Mesodermal cell (in vitro differentiated cells): ENCODE measurements at regions not wholly inside any gene's neighbourhood (a gene's known extent, or its start where the extent isn't known, plus 50 kb on each side); places are given as distances from the start of the nearest gene placed in this dataset.

Experiments
- H3K27ac ChIP-seq: 2 replicates; pipeline ENCODE4 v1.7.0; 2013; ENCODE audit warnings: mild to moderate bottlenecking, low read depth, low read length, moderate library complexity; ENCODE audit not compliant: severe bottlenecking
- H3K36me3 ChIP-seq: 2 replicates; pipeline ENCODE4 v1.7.1; 2013; ENCODE audit warnings: mild to moderate bottlenecking, low read length, moderate library complexity; ENCODE audit not compliant: control insufficient read depth, insufficient read depth
- H3K4me1 ChIP-seq: one replicate; pipeline ENCODE4 v1.7.1; 2013; ENCODE audit warnings: mild to moderate bottlenecking, low read length; ENCODE audit not compliant: insufficient read depth, control insufficient read depth, poor library complexity, severe bottlenecking
- H3K4me3 ChIP-seq: 2 replicates; pipeline ENCODE4 v1.7.0; 2013; ENCODE audit warnings: low read length, control low read depth, mild to moderate bottlenecking; ENCODE audit not compliant: insufficient read depth, poor library complexity, severe bottlenecking; ENCODE audit errors: extremely low read depth
- H3K9me3 ChIP-seq: 2 replicates; pipeline ENCODE4 v1.7.1; 2013; ENCODE audit warnings: mild to moderate bottlenecking, low read length, moderate library complexity; ENCODE audit not compliant: control insufficient read depth
- WGBS, 2 experiments: methylation state at CpG; one replicate each; pipeline ENCODE4 v1.1.5; 2013; ENCODE audit warnings: missing lambda C conversion rate in 2 of 2; ENCODE audit not compliant: insufficient coverage in 2 of 2; 5-methylcytosine and 5-hydroxymethylcytosine counted together

DNA sequence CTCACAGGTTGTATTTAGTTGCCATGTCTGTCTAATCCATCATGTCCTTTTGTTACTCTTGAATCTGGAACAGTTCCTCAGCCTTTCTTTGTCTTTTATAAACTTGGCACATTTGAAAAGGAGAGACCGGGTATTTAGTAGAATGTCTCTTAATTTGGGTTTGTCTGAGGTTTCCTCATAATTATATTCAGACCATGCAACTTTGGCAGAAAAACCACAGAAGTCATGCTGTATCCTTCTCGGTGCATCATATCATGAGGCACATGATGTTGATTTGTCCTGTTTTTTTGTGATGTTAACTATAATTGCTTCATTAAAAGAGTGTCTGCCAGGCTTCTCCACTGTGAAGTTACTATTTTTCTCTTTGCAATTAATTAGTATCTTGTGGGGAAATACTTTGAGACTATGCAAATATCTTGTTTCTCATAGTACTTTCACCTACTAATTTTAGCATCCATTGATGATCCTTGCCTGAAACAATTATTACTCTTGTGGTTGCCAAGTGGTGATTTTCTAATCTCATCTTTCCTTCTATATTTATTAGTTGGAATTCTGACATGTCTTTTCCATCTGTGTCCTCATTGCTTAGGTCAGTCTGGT is 837.3 kb downstream of the DHX35 start:
- no CpG with 5 or more reads among the region's 2 CpGs for WGBS, 2 experiments
- no peaks in the 10 kb centered on the region for H3K4me1 ChIP-seq
- H3K4me3 ChIP-seq: no peak overlapping the region
- no peaks in the 10 kb centered on the region for H3K9me3 ChIP-seq
- no peaks in the 10 kb centered on the region for H3K36me3 ChIP-seq
- no peak overlapping the region for H3K27ac ChIP-seq

DNA sequence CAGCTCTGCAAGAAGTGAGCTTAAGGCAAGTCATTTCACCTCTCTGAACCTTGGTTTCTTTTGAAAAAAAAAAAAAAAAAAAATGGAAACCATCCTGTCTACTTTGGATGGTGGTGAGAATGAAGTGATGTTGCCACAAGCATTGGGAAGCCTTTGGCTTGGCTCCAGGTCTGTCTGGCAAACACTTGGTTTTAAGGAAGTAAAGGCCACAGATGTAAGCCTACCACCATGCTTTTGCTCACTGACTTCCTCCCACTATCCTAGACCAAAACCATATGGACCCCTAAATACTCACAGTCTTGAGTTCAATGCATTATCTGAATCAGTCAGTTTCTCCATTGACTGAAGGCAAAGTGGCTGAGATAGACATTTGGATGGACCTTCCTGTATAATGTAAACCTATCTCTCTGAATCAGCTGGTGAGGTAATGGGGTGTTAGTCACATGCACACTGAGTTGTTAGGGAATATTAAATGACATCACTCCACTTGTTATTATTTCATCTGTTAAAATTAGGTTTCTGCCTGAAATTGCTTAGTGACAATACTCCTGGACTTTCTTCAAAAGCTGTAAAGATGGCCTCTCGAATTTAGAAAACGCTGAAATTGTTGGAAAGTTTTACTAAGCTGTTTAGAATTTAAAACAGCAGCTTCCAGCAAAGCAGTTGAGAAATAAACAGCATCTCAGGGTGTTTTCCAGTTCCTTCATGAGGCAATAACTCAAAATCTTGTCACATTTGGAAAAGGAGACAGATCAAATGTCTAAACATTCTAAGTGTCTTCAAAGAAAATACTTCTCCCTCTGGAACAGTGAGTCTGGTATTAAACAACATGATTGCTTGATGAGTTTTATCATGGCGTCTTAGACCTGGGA is 833.5 kb downstream of the DHX35 start:
- 82 to 86% methylated on average over 2 of the region's 3 CpGs for WGBS, 2 experiments
- no peaks in the 10 kb centered on the region for H3K4me1 ChIP-seq
- no peak overlapping the region for H3K27ac ChIP-seq
- H3K4me3 ChIP-seq: no peak overlapping the region
- no peaks in the 10 kb centered on the region for H3K36me3 ChIP-seq
- no peaks in the 10 kb centered on the region for H3K9me3 ChIP-seq

DNA sequence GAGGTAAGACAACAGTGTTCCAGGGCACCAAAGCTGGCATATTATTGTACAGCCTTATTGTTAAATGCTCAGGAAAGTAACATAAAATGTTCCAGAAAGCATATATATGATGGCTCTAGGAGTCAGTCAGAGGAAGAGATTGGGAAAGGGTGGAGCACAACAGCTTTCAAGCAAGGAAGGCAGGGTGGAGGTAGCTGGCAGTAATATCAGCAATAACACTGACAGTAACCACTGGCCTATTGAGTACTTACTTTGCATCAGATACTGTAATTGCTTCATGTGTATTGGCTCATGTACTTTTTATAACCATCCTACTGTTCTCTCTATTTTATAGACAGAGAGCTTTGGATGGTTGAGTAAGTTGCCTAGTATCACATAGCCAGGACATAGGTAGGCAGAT is 830.2 kb downstream of the DHX35 start:
- H3K4me1 ChIP-seq: no peaks in the 10 kb centered on the region
- H3K4me3 ChIP-seq: no peak overlapping the region
- no peaks in the 10 kb centered on the region for H3K36me3 ChIP-seq
- H3K9me3 ChIP-seq: no peaks in the 10 kb centered on the region
- H3K27ac ChIP-seq: no peak overlapping the region

DNA sequence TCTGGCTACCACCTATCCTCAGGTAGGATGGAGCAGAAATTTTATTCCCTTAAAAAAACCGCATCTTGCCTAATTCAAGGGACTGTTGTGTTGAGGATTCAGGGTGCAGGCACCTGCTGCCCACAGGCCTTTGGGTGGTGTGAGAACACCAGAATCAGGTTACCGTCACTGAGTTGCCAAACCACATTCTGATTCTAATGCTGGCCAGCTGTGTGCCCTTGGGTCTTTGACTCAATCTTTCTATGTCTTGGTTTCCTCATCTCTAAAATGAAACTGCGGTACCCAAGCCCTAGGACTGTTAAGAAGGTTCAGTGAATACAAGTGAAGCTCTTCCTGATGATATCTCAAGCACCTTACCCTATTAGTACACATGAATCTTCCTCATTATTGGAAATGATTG is 827.3 kb downstream of the DHX35 start:
- Histone ChIP-seq H3K27ac (no peak overlapping the region), H3K36me3 (no peaks in the 10 kb centered on the region), H3K4me1 (no peaks in the 10 kb centered on the region), H3K4me3 (no peak overlapping the region), H3K9me3 (no peaks in the 10 kb centered on the region)
- 100% methylated on average over 1 of the region's 3 CpGs for WGBS, 2 experiments

DNA sequence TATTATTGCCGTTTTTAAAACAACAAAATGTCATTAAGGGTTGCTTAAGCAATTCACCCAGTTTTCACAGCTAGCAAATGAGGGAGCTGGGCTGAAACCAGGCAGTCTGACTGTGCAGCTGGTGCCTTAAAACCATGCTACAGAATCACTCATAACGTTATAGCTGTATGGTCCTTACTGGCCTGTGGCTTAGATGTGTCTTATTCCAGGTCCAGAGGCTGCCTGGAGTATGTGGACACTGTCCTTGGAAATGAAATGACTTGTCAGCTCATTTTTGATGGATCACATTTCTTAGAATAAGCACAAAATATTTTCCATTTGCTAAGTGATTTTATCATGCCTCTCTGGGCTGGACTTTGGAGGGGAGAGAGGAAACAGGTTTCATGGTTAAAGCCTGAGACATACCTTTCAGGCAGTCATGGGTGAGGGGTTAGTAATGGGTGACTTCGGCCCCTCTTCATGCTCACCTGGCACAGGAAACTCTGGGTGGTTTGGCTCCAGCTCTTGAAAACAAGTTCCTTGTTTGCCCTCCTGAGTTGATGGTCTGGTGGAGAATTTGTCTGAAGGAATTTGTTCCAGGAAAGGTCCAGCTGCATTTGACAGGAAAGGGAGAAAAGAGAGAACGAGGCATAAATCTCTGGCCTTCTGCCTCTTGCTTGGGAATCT is 823.2 kb downstream of the DHX35 start:
- peaks cover 11% of the 10 kb centered on the region for H3K9me3 ChIP-seq
- H3K27ac ChIP-seq: no peak overlapping the region
- H3K36me3 ChIP-seq: no peaks in the 10 kb centered on the region
- 84 to 90% methylated on average over 3 of the region's 4 CpGs for WGBS, 2 experiments
- no peak overlapping the region for H3K4me3 ChIP-seq
- H3K4me1 ChIP-seq: no peaks in the 10 kb centered on the region

DNA sequence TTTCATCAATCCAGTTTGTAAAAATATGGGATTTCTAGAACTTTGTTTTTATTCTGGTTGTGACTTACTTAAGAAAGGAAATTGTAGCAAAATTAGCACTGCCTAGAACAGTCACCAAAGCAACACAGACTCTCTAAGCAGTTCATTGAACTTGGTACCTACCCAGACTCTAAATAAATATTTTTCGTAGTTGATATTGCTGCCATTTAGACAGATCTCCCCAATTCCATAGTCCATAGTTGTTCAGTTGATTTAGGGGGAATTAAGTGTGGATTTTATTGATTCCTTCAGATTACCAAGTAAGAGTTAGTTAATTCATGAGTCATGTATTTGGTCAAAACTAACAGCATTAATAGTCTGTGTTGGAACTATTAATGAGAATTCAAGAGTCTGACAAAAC is 822.5 kb downstream of the DHX35 start:
- no CpG with 5 or more reads among the region's 1 CpG for WGBS, 2 experiments
- H3K36me3 ChIP-seq: no peaks in the 10 kb centered on the region
- H3K4me3 ChIP-seq: no peak overlapping the region

DNA sequence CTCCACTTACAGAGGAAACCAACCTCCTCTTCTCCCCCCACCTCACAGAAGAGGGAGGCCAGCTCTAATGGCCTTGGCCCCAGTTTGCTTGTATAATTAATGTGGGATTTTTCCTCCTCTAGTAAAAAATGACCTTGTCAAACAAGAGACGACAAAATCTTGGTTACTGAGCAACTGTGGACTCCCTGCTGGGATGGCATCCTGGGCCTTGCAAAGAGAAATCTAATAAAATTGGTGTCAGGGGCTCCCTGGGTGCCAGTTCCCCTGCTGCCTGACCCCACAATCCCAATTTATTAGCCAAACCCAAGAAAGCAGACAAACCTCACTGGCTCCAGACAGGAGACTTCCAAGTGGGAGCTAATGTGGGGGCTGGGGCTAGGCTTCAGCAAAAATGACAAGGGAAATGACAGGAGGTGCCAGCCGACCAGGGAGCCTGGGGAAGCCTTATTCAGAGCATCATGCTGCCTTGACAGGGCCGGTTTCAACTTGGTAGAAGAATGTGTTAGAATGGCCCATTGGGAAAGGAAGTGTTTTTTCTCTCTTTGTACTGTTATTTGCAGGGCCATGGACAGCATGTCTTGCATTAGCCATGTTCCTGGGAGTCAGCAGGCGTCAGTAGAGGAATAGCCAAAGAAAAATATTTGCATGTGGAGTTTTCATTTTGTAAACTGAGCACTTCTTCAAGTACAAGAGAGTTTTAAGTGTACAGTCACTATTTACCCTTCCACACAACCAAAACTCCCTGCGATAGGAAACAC is 816.9 kb downstream of the DHX35 start:
- Histone ChIP-seq H3K9me3 (peaks cover 11% of the 10 kb centered on the region), H3K4me1 (no peaks in the 10 kb centered on the region), H3K36me3 (no peaks in the 10 kb centered on the region), H3K27ac (peak overlapping the region; percentile 17), H3K4me3 (no peak overlapping the region)
- 70 to 78% methylated on average over 2 to 3 of the region's 5 CpGs for WGBS, 2 experiments

More for the DNA sequence above, 822.5 kb downstream of the DHX35 start:
- peaks cover 11% of the 10 kb centered on the region for H3K9me3 ChIP-seq
- H3K27ac ChIP-seq: no peak overlapping the region
- no peaks in the 10 kb centered on the region for H3K4me1 ChIP-seq

DNA sequence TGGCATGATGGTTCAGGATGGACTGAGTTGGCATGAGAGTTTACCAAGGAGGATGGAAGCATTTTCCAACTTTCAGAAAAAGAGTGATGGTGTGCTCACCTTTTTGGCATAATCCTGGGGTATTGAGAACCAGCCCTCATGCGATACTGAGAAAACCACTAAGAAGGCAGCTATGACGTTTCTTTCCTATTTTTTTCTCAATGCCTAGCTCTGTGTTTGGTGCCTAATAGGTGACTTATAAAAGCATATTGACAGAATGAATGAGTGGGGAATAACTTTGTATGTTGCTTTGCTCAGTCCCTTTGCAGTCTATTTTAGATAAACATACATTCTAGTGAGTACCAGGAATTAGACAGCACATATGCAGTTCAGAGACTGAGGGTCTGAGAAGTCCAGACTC is 816.3 kb downstream of the DHX35 start:
- H3K36me3 ChIP-seq: no peaks in the 10 kb centered on the region
- WGBS, 2 experiments: 100% methylated on average over 2 of the region's 2 CpGs
- H3K4me3 ChIP-seq: no peak overlapping the region
- no peaks in the 10 kb centered on the region for H3K4me1 ChIP-seq
- peaks cover 8% of the 10 kb centered on the region for H3K9me3 ChIP-seq
- H3K27ac ChIP-seq: no peak overlapping the region

DNA sequence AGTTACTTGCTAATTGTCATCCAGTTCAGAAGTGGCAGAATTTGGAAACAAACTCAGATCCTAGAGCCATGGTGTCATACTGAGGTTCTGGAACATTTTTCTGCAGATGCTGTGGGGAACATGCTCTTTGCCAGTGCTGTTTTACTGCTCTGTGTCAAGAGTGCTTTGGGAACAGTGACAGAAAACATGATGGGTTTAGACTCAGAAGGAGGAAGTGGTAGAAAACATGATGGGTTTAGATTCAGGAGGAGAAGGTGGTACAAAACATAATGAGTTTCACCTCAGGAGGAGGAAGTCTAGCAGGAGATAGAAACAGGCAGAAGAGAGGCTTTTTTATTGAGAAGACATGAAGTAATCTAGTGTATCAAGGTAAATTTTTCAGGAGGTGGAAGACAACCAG is 815.5 kb downstream of the DHX35 start:
- H3K9me3 ChIP-seq: peaks cover 5% of the 10 kb centered on the region
- no peak overlapping the region for H3K4me3 ChIP-seq
- H3K36me3 ChIP-seq: no peaks in the 10 kb centered on the region

DNA sequence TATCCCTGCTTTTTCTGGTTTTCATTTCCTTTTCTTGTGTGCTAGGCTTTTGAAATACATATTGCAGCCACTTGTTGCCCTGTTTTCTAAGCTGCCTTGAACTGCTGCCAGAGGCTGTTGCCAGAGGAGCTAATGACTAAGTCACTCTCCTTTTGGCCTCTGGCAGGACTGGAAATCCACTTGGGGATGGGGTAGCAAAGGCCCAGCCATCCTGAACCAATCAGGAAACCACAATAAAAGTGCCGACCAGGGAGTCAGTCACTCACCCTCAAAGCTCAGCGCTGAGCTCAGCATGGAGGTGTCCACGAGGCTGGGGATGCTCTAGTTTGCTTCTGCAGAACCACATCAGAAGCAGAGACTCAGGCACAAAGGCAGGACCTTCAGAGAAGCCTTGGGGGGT is 813.0 kb downstream of the DHX35 start:
- 75 to 85% methylated on average over 2 to 3 of the region's 3 CpGs for WGBS, 2 experiments
- no peaks in the 10 kb centered on the region for H3K36me3 ChIP-seq
- H3K4me3 ChIP-seq: no peak overlapping the region
- H3K9me3 ChIP-seq: no peaks in the 10 kb centered on the region
- no peak overlapping the region for H3K27ac ChIP-seq
- H3K4me1 ChIP-seq: no peaks in the 10 kb centered on the region

More for the DNA sequence above, 815.5 kb downstream of the DHX35 start:
- Histone ChIP-seq H3K4me1 (no peaks in the 10 kb centered on the region), H3K27ac (no peak overlapping the region)
